NCI-H748 (cell line): ENCODE measurements at regions not wholly inside any gene's neighbourhood (a gene's known extent, or its start where the extent isn't known, plus 50 kb on each side); places are given as distances from the start of the nearest gene placed in this dataset.
A peak's percentile ranks its signal among the peaks of the same experiment; 100 is the strongest.
"Not testable (repeated sequence)": the region's sequence is repeated elsewhere in the genome, so short reads cannot be mapped to it uniquely, and the experiment has no call there.

Experiments
- DNase-seq: peaks from one replicate; lab custom pipeline; 2025; ENCODE audit not compliant: unreplicated experiment; lab: John Stamatoyannopoulos, UW

- no peak for DNase-seq
These were observed 1056.7 kb downstream of the STIM2 start for GRCh38 chr4:27917381-27917780.

- DNase-seq, result no peak
These were observed 1060.6 kb downstream of the STIM2 start for GRCh38 chr4:27921231-27921630.

- no peak for DNase-seq
These were observed 1068.3 kb downstream of the STIM2 start for GRCh38 chr4:27928761-27929540.

GRCh38 chr4:27930291-27930690 lies 1069.7 kb downstream of the STIM2 start:
- no peak for DNase-seq

- DNase-seq, result no peak
These were observed 1070.3 kb downstream of the STIM2 start for GRCh38 chr4:27930976-27931375.

- DNase-seq, result no peak
These were observed 1070.9 kb downstream of the STIM2 start for GRCh38 chr4:27931584-27931983.

GRCh38 chr4:27934871-27935270 lies 1074.2 kb downstream of the STIM2 start:
- DNase-seq, result no peak

- peak; percentile 4 for DNase-seq
These were observed 1086.2 kb downstream of the STIM2 start for GRCh38 chr4:27946799-27947198.

- DNase-seq, result peak; percentile 31
These were observed 1086.7 kb downstream of the STIM2 start for GRCh38 chr4:27947302-27947701.

- DNase-seq, result no peak
These were observed 1103.5 kb downstream of the STIM2 start for GRCh38 chr4:27964095-27964494.

GRCh38 chr4:27966664-27967063 lies 1106.0 kb downstream of the STIM2 start:
- no peak for DNase-seq

- DNase-seq, result no peak
These were observed 1112.4 kb downstream of the STIM2 start for GRCh38 chr4:27973056-27973455.

GRCh38 chr4:27973700-27974099 lies 1113.1 kb downstream of the STIM2 start:
- DNase-seq, result no peak

GRCh38 chr4:27974339-27974738 lies 1113.7 kb downstream of the STIM2 start:
- no peak for DNase-seq

GRCh38 chr4:27974881-27975280 lies 1114.2 kb downstream of the STIM2 start:
- not testable (repeated sequence) for DNase-seq

GRCh38 chr4:27978427-27979109 lies 1117.9 kb downstream of the STIM2 start:
- DNase-seq, result not testable (repeated sequence)

GRCh38 chr4:27985522-27985921 lies 1124.9 kb downstream of the STIM2 start:
- DNase-seq, result no peak

- no peak for DNase-seq
These were observed 1125.8 kb downstream of the STIM2 start for GRCh38 chr4:27986476-27986875.

- no peak for DNase-seq
These were observed 1141.1 kb downstream of the STIM2 start for GRCh38 chr4:28001698-28002097.

GRCh38 chr4:28004520-28004919 lies 1143.9 kb downstream of the STIM2 start:
- DNase-seq, result no peak

- no peak for DNase-seq
These were observed 1145.4 kb downstream of the STIM2 start for GRCh38 chr4:28006021-28006420.

- no peak for DNase-seq
These were observed 1147.1 kb downstream of the STIM2 start for GRCh38 chr4:28007693-28008092.
